ENCODE measurements at regions not wholly inside any gene's neighbourhood (a gene's known extent, or its start where the extent isn't known, plus 50 kb on each side); places are given as distances from the start of the nearest gene placed in this dataset.

GRCh38 chr4:157643257-157643656 is 422.7 kb downstream of the GRIA2 start:
- no peaks in the 10 kb centered on the region for H3K36me3 ChIP-seq (ENCODE audit: low read depth, missing control alignments)
- TF ChIP-seq POLR2A (IDR thresholded peaks at IDR 0.05) = no peak
- TF ChIP-seq CTCF (IDR thresholded peaks at IDR 0.05) = no peak
- no peaks in the 10 kb centered on the region for H3K27me3 ChIP-seq
- no peaks in the 10 kb centered on the region for H3K9me3 ChIP-seq
- intact Hi-C loops (cut with DNase I; ENCODE audit: low total_unique reads) = no loop called here
- no peak overlapping the region for H3K4me3 ChIP-seq
- no peak overlapping the region for H3K27ac ChIP-seq
- DNase-seq = no peak
- H3K4me1 ChIP-seq = no peaks in the 10 kb centered on the region

GRCh38 chr4:157634057-157634456 is 413.5 kb downstream of the GRIA2 start:
- DNase-seq = no peak
- intact Hi-C loops (cut with DNase I; ENCODE audit: low total_unique reads) = no loop called here
- 93 to 100% methylated on average over 1 to 3 of the region's 3 CpGs for WGBS, 2 donors
- Histone ChIP-seq H3K27ac (no peak overlapping the region), H3K4me3 (no peak overlapping the region), H3K4me1 (no peaks in the 10 kb centered on the region), H3K9me3 (no peaks in the 10 kb centered on the region), H3K27me3 (no peaks in the 10 kb centered on the region), H3K36me3 (ENCODE audit: low read depth, missing control alignments) (no peaks in the 10 kb centered on the region)
- TF ChIP-seq POLR2A (IDR thresholded peaks at IDR 0.05) = no peak
- no peak for TF ChIP-seq CTCF (IDR thresholded peaks at IDR 0.05)

- TF ChIP-seq CTCF (IDR thresholded peaks at IDR 0.05) = no peak
- TF ChIP-seq POLR2A (IDR thresholded peaks at IDR 0.05) = no peak
- H3K4me3 ChIP-seq = no peak overlapping the region
- no peaks in the 10 kb centered on the region for H3K27me3 ChIP-seq
- H3K27ac ChIP-seq = no peak overlapping the region
- WGBS, 2 donors = 83 to 89% methylated on average over 7 of the region's 7 CpGs
- no peak for DNase-seq
- no peaks in the 10 kb centered on the region for H3K36me3 ChIP-seq (ENCODE audit: low read depth, missing control alignments)
- H3K9me3 ChIP-seq = no peaks in the 10 kb centered on the region
- intact Hi-C loops (cut with DNase I; ENCODE audit: low total_unique reads) = no loop called here
- no peaks in the 10 kb centered on the region for H3K4me1 ChIP-seq
Observed at GRCh38 chr4:157616741-157617472, 396.4 kb downstream of the GRIA2 start.

GRCh38 chr4:157607996-157608395 is 387.5 kb downstream of the GRIA2 start:
- no peak for DNase-seq
- WGBS, 2 donors = 79 to 87% methylated on average over 1 of the region's 1 CpG

More at GRCh38 chr4:157607996-157608395, 387.5 kb downstream of the GRIA2 start:
- intact Hi-C loops (cut with DNase I; ENCODE audit: low total_unique reads) = no loop called here
- no peak overlapping the region for H3K27ac ChIP-seq
- no peaks in the 10 kb centered on the region for H3K4me1 ChIP-seq
- no peaks in the 10 kb centered on the region for H3K9me3 ChIP-seq
- no peak overlapping the region for H3K4me3 ChIP-seq
- no peaks in the 10 kb centered on the region for H3K27me3 ChIP-seq
- no peak for TF ChIP-seq POLR2A (IDR thresholded peaks at IDR 0.05)
- no peak for TF ChIP-seq CTCF (IDR thresholded peaks at IDR 0.05)
- H3K36me3 ChIP-seq (ENCODE audit: low read depth, missing control alignments) = no peaks in the 10 kb centered on the region

All from testis (tissue), 2 donors.